ENCODE measurements at regions not wholly inside any gene's neighbourhood (a gene's known extent, or its start where the extent isn't known, plus 50 kb on each side); places are given as distances from the start of the nearest gene placed in this dataset.

- Mint-ChIP-seq H3K4me1 (ENCODE audit: low read depth) (peaks cover 2% of the 10 kb centered on the region), H3K4me3 (ENCODE audit: low read depth) (no peak overlapping the region), H3K36me3 (ENCODE audit: insufficient read depth) (no peaks in the 10 kb centered on the region), H3K9me3 (ENCODE audit: low read depth) (peaks cover 16% of the 10 kb centered on the region), H3K27ac (peak overlapping the region; percentile 7), H3K27me3 (peaks cover 55% of the 10 kb centered on the region)
- TF ChIP-seq, protein P1, sequence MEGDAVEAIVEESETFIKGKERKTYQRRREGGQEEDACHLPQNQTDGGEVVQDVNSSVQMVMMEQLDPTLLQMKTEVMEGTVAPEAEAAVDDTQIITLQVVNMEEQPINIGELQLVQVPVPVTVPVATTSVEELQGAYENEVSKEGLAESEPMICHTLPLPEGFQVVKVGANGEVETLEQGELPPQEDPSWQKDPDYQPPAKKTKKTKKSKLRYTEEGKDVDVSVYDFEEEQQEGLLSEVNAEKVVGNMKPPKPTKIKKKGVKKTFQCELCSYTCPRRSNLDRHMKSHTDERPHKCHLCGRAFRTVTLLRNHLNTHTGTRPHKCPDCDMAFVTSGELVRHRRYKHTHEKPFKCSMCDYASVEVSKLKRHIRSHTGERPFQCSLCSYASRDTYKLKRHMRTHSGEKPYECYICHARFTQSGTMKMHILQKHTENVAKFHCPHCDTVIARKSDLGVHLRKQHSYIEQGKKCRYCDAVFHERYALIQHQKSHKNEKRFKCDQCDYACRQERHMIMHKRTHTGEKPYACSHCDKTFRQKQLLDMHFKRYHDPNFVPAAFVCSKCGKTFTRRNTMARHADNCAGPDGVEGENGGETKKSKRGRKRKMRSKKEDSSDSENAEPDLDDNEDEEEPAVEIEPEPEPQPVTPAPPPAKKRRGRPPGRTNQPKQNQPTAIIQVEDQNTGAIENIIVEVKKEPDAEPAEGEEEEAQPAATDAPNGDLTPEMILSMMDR (IDR thresholded peaks at IDR 0.05; ENCODE audit: unreplicated experiment): no peak
- no peak for DNase-seq (ENCODE audit: low spot score, unreplicated experiment)
These were observed 536.8 kb downstream of the MIAT start for GRCh38 chr22:27194096-27194748.

DNA sequence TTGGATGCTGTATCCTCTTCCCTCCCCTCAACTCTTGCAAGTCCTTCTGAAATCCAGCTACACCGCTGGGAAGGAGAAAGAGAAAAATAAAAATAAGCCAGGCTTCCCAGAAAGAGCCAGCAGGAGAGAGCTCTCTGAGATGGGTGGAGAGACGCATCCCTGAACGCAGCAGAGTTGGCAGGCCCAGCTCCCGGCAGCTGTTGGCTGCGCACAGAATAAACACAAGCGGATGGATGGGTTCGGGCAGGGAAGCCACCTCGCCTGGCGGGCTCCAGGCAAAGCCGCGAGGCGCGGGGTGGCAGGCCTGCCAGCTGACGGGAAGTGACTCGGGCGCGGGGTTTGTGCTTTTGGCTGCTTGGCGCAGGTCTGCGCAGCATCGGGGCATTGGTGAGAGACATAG lies 537.7 kb downstream of the MIAT start:
- Mint-ChIP-seq H3K27me3 (peaks cover 51% of the 10 kb centered on the region), H3K27ac (no peak overlapping the region)

DNA sequence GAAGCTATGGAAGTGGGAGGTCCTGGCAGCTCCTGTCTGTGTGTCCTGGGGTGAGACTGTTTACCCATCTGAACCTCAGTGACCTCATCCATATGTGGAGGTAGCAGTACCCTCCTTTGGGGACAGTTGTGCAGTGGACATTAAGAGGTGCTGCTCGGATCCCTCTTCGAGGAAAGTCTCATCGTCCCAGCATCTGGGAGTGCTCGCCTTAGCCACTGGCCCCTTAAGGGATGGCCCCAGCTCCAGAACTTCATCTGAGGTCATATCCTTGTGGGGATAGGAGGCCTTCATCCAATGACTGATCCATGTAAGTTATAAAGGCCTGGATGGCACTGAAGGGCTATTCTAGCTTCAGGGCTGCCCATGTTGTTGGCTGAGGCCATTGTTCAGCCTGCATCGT lies 538.1 kb downstream of the MIAT start:
- peaks cover 50% of the 10 kb centered on the region for H3K27me3 Mint-ChIP-seq
- no peaks in the 10 kb centered on the region for H3K36me3 Mint-ChIP-seq (ENCODE audit: insufficient read depth)
- peaks cover 16% of the 10 kb centered on the region for H3K9me3 Mint-ChIP-seq (ENCODE audit: low read depth)
- TF ChIP-seq, protein P1 (IDR thresholded peaks at IDR 0.05; ENCODE audit: unreplicated experiment): no peak
- H3K27ac Mint-ChIP-seq: no peak overlapping the region
- H3K4me1 Mint-ChIP-seq (ENCODE audit: low read depth): peaks cover 2% of the 10 kb centered on the region
- no peak overlapping the region for H3K4me3 Mint-ChIP-seq (ENCODE audit: low read depth)
- no peak for DNase-seq (ENCODE audit: low spot score, unreplicated experiment)

More for the DNA sequence above, 537.7 kb downstream of the MIAT start:
- DNase-seq (ENCODE audit: low spot score, unreplicated experiment): no peak
- peaks cover 2% of the 10 kb centered on the region for H3K4me1 Mint-ChIP-seq (ENCODE audit: low read depth)
- H3K9me3 Mint-ChIP-seq (ENCODE audit: low read depth): peaks cover 16% of the 10 kb centered on the region
- H3K36me3 Mint-ChIP-seq (ENCODE audit: insufficient read depth): no peaks in the 10 kb centered on the region
- TF ChIP-seq, protein P1 (IDR thresholded peaks at IDR 0.05; ENCODE audit: unreplicated experiment): no peak
- no peak overlapping the region for H3K4me3 Mint-ChIP-seq (ENCODE audit: low read depth)

GRCh38 chr22:27196606-27197005 lies 539.2 kb downstream of the MIAT start:
- Mint-ChIP-seq H3K27ac (no peak overlapping the region), H3K4me3 (ENCODE audit: low read depth) (no peak overlapping the region), H3K4me1 (ENCODE audit: low read depth) (peaks cover 7% of the 10 kb centered on the region), H3K36me3 (ENCODE audit: insufficient read depth) (no peaks in the 10 kb centered on the region), H3K9me3 (ENCODE audit: low read depth) (peaks cover 5% of the 10 kb centered on the region), H3K27me3 (peaks cover 50% of the 10 kb centered on the region)
- DNase-seq (ENCODE audit: low spot score, unreplicated experiment): no peak
- TF ChIP-seq, protein P1 (IDR thresholded peaks at IDR 0.05; ENCODE audit: unreplicated experiment): no peak

DNA sequence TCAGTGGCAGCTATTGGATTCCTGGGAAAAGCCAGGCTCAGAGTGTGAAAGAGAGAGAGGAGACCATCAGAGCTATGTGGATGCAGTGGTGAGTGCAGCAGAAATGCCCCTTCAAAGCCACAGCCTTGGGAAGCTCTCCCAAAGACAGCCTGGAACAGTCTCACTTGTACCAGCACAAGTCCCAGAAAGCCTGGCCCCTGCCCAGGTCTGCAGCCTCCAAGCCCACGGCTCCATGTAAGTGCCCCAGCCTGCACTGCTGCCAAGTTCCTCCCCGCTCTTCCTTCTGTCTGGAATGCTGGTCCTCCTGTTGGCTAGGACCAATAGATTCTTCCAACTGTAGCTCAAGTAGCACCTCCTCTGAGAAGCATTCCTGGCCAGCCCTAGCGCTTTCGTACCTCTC lies 539.7 kb downstream of the MIAT start:
- Mint-ChIP-seq H3K27me3 (peaks cover 48% of the 10 kb centered on the region), H3K36me3 (ENCODE audit: insufficient read depth) (no peaks in the 10 kb centered on the region), H3K9me3 (ENCODE audit: low read depth) (peaks cover 5% of the 10 kb centered on the region), H3K4me1 (ENCODE audit: low read depth) (peaks cover 11% of the 10 kb centered on the region), H3K27ac (no peak overlapping the region), H3K4me3 (ENCODE audit: low read depth) (no peak overlapping the region)
- TF ChIP-seq, protein P1 (IDR thresholded peaks at IDR 0.05; ENCODE audit: unreplicated experiment): no peak
- no peak for DNase-seq (ENCODE audit: low spot score, unreplicated experiment)

Data from progenitor cell of endocrine pancreas (in vitro differentiated cells).